Mesenchymal stem cell (in vitro differentiated cells and primary cell): ENCODE measurements at regions not wholly inside any gene's neighbourhood (a gene's known extent, or its start where the extent isn't known, plus 50 kb on each side); places are given as distances from the start of the nearest gene placed in this dataset.
A peak's percentile ranks its signal among the peaks of the same experiment; 100 is the strongest.

ENCODE experiments used
- DNase-seq: peaks from one replicate; pipeline ENCODE4 v3.0.0-alpha.2; 2013
- H2AFZ ChIP-seq: one replicate; pipeline ENCODE4 v1.6.1; 2013; ENCODE audit warnings: low read depth, mild to moderate bottlenecking, control low read depth, inconsistent platforms, low read length, moderate library complexity
- H2AK5ac ChIP-seq: 2 replicates; pipeline ENCODE4 v1.6.1; 2013; ENCODE audit warnings: low read length, moderate library complexity, mild to moderate bottlenecking, inconsistent platforms; ENCODE audit not compliant: severe bottlenecking
- H2BK120ac ChIP-seq: one replicate; pipeline ENCODE4 v1.6.1; 2013; ENCODE audit warnings: low read depth, mild to moderate bottlenecking, inconsistent platforms, low read length, moderate library complexity
- H2BK12ac ChIP-seq, 2 experiments: one replicate each; pipeline ENCODE4 v1.6.1; 2013; ENCODE audit warnings: inconsistent platforms in 2 of 2, low read length in 2 of 2, mild to moderate bottlenecking in 2 of 2, moderate library complexity in 2 of 2, control low read depth in 1 of 2
- H2BK15ac ChIP-seq: one replicate; pipeline ENCODE4 v1.6.1; 2013; ENCODE audit warnings: mild to moderate bottlenecking, low read depth, inconsistent platforms; ENCODE audit not compliant: poor library complexity, severe bottlenecking
- H2BK5ac ChIP-seq: 2 replicates; pipeline ENCODE4 v1.6.1; 2013; ENCODE audit warnings: low read depth, mild to moderate bottlenecking, low read length, control low read depth, inconsistent platforms; ENCODE audit not compliant: poor library complexity, severe bottlenecking
- H3K14ac ChIP-seq, 2 experiments: one replicate each; pipeline ENCODE4 v1.6.1; 2013; ENCODE audit warnings: inconsistent platforms in 2 of 2, low read length in 2 of 2, control low read depth in 1 of 2, mild to moderate bottlenecking in 1 of 2, moderate library complexity in 1 of 2
- H3K18ac ChIP-seq, 2 experiments: one replicate each; pipeline ENCODE4 v1.6.1; 2013; ENCODE audit warnings: inconsistent platforms in 2 of 2, low read length in 2 of 2, control low read depth in 1 of 2, low read depth in 1 of 2, mild to moderate bottlenecking in 1 of 2
- H3K23ac ChIP-seq, 2 experiments: one replicate each; pipeline ENCODE4 v1.6.1; 2013; ENCODE audit warnings: inconsistent platforms in 2 of 2, low read length in 2 of 2, mild to moderate bottlenecking in 2 of 2, moderate library complexity in 2 of 2, control low read depth in 1 of 2
- H3K27ac ChIP-seq: 2 replicates; pipeline ENCODE4 v1.5.1; 2013; ENCODE audit warnings: mild to moderate bottlenecking, moderate library complexity, low read length, control low read depth, inconsistent platforms; ENCODE audit not compliant: poor library complexity, severe bottlenecking
- H3K27me3 ChIP-seq, 2 experiments: 2 replicates each; pipeline versions ENCODE4 v1.6.1 to v1.7.0; 2013; ENCODE audit warnings: low read length in 2 of 2, mild to moderate bottlenecking in 2 of 2, moderate library complexity in 2 of 2, control low read depth in 1 of 2, inconsistent platforms in 1 of 2; ENCODE audit not compliant: control insufficient read depth in 1 of 2, insufficient read depth in 1 of 2
- H3K36me3 ChIP-seq, 2 experiments: 2 replicates each; pipeline versions ENCODE4 v1.6.1 to v1.7.0; 2013; ENCODE audit warnings: low read length in 2 of 2, control low read depth in 1 of 2, inconsistent platforms in 1 of 2, low read depth in 1 of 2, mild to moderate bottlenecking in 1 of 2; ENCODE audit not compliant: insufficient read depth in 2 of 2, control insufficient read depth in 1 of 2
- H3K4ac ChIP-seq, 2 experiments: one replicate each; pipeline ENCODE4 v1.6.1; 2013; ENCODE audit warnings: inconsistent platforms in 2 of 2, low read length in 2 of 2, mild to moderate bottlenecking in 2 of 2, moderate library complexity in 2 of 2, control low read depth in 1 of 2, low read depth in 1 of 2
- H3K4me1 ChIP-seq: 2 replicates; pipeline ENCODE4 v1.6.1; 2013; ENCODE audit warnings: low read depth, low read length, control low read depth; ENCODE audit not compliant: control insufficient read depth, insufficient read depth
- H3K4me2 ChIP-seq: 2 replicates; pipeline ENCODE4 v1.6.1; 2013; ENCODE audit warnings: low read length, mild to moderate bottlenecking, inconsistent platforms; ENCODE audit not compliant: poor library complexity, severe bottlenecking
- H3K4me3 ChIP-seq, 2 experiments: 2 replicates each; pipeline versions ENCODE4 v1.5.1 to v1.7.0; 2013; ENCODE audit warnings: low read length in 2 of 2, mild to moderate bottlenecking in 2 of 2, control low read depth in 1 of 2, low read depth in 1 of 2; ENCODE audit not compliant: insufficient read depth in 1 of 2
- H3K79me1 ChIP-seq: replicated peaks from 2 replicates; pipeline ENCODE4 v1.6.1; 2013; ENCODE audit warnings: mild to moderate bottlenecking, control low read depth, low read length, inconsistent platforms; ENCODE audit not compliant: poor library complexity, severe bottlenecking
- H3K9ac ChIP-seq: 2 replicates; pipeline ENCODE4 v1.7.0; 2013; ENCODE audit warnings: mild to moderate bottlenecking, low read length, moderate library complexity
- H3K9me3 ChIP-seq: 2 replicates; pipeline ENCODE4 v1.7.0; 2013; ENCODE audit warnings: mild to moderate bottlenecking, low read length; ENCODE audit not compliant: control insufficient read depth
- H4K8ac ChIP-seq: one replicate; pipeline ENCODE4 v1.6.1; 2013; ENCODE audit warnings: inconsistent platforms, mild to moderate bottlenecking, low read length, moderate library complexity
- H4K91ac ChIP-seq: one replicate; pipeline ENCODE4 v1.6.1; 2013; ENCODE audit warnings: mild to moderate bottlenecking, low read length, inconsistent platforms
- WGBS: methylation state at CpG from one replicate; pipeline ENCODE4 v1.1.7; 2013; ENCODE audit warnings: mixed read lengths; 5-methylcytosine and 5-hydroxymethylcytosine counted together

DNA sequence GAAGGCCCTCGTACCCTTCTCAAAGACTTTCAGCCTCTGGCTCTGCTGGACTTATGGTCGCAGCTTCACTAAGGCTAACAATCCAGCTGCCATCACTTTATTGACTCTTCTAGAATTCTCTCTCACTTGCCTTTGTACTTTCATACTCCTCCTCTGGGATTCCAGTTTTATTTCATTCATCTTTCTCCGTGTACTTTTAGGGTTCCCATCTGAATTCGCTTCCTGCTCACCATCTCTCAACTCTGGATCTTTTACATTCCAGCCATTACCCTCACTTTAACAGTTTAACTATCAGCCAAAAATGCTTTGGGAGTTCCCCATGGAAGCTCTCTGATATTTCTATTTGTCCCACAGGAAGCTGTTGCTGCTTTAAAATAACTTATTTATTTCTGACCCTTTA lies 149.3 kb upstream of the KL start:
- Histone ChIP-seq H2AFZ (no peak overlapping the region), H4K8ac (no peak overlapping the region), H3K4ac (no peak overlapping the region), H3K9ac (no peak overlapping the region), H2BK5ac (no peak overlapping the region), H4K91ac (no peak overlapping the region), H3K36me3 (no peaks in the 10 kb centered on the region), H2AK5ac (no peak overlapping the region), H3K4me1 (no peaks in the 10 kb centered on the region), H3K23ac (no peak overlapping the region), H2BK120ac (no peak overlapping the region), H2BK12ac (no peak overlapping the region), H3K14ac (no peak overlapping the region), H3K27me3 (no peaks in the 10 kb centered on the region), H3K4me3 (no peak overlapping the region), H3K79me1 (no peaks in the 10 kb centered on the region), H2BK15ac (no peak overlapping the region), H3K4me2 (no peak overlapping the region), H3K18ac (no peak overlapping the region), H3K27ac (no peak overlapping the region), H3K9me3 (peaks cover 13% of the 10 kb centered on the region)
- 96% methylated on average over 4 of the region's 4 CpGs for WGBS
- no peak for DNase-seq

DNA sequence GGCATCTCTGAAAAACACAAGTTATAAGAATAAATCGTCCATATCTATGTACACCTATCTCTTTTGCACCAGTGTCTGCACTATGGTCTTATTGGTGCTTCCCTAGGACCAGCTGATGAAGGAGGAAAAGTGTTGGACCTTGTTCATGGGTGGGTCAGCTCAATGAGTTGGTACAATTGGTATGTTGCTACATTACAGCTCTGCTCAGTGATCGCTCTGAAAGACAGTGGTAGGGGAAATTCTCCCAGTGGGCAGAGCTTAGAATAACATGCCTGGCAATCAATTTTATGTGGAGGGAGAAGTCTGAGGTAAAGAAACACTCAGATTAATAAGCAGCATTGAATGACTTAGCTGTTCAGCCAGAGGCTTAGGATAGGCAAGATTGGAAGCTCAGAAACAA lies 138.7 kb upstream of the KL start:
- H2BK5ac ChIP-seq, result no peak overlapping the region
- H2BK120ac ChIP-seq, result no peak overlapping the region
- no peaks in the 10 kb centered on the region for H3K36me3 ChIP-seq
- no peak overlapping the region for H3K14ac ChIP-seq
- H3K18ac ChIP-seq, result no peak overlapping the region
- H3K9ac ChIP-seq, result no peak overlapping the region
- no peak for DNase-seq
- H4K91ac ChIP-seq, result no peak overlapping the region
- H2BK12ac ChIP-seq, result no peak overlapping the region
- no peak overlapping the region for H3K4me2 ChIP-seq
- no peak overlapping the region for H3K4me3 ChIP-seq
- H2AFZ ChIP-seq, result no peak overlapping the region
- no peak overlapping the region for H3K27ac ChIP-seq
- no peaks in the 10 kb centered on the region for H3K79me1 ChIP-seq
- no peak overlapping the region for H3K4ac ChIP-seq
- 98% methylated on average over 1 of the region's 2 CpGs for WGBS
- H2AK5ac ChIP-seq, result no peak overlapping the region
- H3K27me3 ChIP-seq, result no peaks in the 10 kb centered on the region
- H3K4me1 ChIP-seq, result no peaks in the 10 kb centered on the region
- no peak overlapping the region for H4K8ac ChIP-seq
- H2BK15ac ChIP-seq, result no peak overlapping the region
- H3K9me3 ChIP-seq, result no peaks in the 10 kb centered on the region
- no peak overlapping the region for H3K23ac ChIP-seq

- H3K14ac ChIP-seq, result no peak overlapping the region
- no peak overlapping the region for H3K23ac ChIP-seq
- H2BK120ac ChIP-seq, result no peak overlapping the region
- no peak overlapping the region for H4K91ac ChIP-seq
- H2AFZ ChIP-seq, result no peak overlapping the region
- no peaks in the 10 kb centered on the region for H3K27me3 ChIP-seq
- H2BK12ac ChIP-seq, result no peak overlapping the region
- peak; percentile 33 for DNase-seq
- H3K18ac ChIP-seq, result no peak overlapping the region
- no peak overlapping the region for H3K9ac ChIP-seq
- no peaks in the 10 kb centered on the region for H3K9me3 ChIP-seq
- H2BK15ac ChIP-seq, result no peak overlapping the region
- H3K4me2 ChIP-seq, result no peak overlapping the region
- no peak overlapping the region for H3K27ac ChIP-seq
- no peaks in the 10 kb centered on the region for H3K4me1 ChIP-seq
- H3K79me1 ChIP-seq, result no peaks in the 10 kb centered on the region
- H2AK5ac ChIP-seq, result no peak overlapping the region
- no peak overlapping the region for H3K4me3 ChIP-seq
- 93% methylated on average over 3 of the region's 4 CpGs for WGBS
- no peak overlapping the region for H3K4ac ChIP-seq
- no peak overlapping the region for H4K8ac ChIP-seq
- H2BK5ac ChIP-seq, result no peak overlapping the region
- H3K36me3 ChIP-seq, result no peaks in the 10 kb centered on the region
Measured at GRCh38 chr13:32878163-32878562, 138.1 kb upstream of the KL start.

- H3K4ac ChIP-seq, result peak overlapping the region in 1 of 2 experiments; percentile 5
- no peak overlapping the region for H3K4me2 ChIP-seq
- H2BK15ac ChIP-seq, result no peak overlapping the region
- peak overlapping the region in 1 of 2 experiments; percentile 38 for H3K4me3 ChIP-seq
- peak overlapping the region; percentile 53 to 61 for H3K18ac ChIP-seq
- no peak overlapping the region for H3K27ac ChIP-seq
- H4K91ac ChIP-seq, result no peak overlapping the region
- H3K79me1 ChIP-seq, result no peaks in the 10 kb centered on the region
- no peak overlapping the region for H2BK5ac ChIP-seq
- H2BK120ac ChIP-seq, result no peak overlapping the region
- H2AK5ac ChIP-seq, result no peak overlapping the region
- no peak overlapping the region for H2AFZ ChIP-seq
- peak overlapping the region; percentile 2 for H3K9ac ChIP-seq
- no peak overlapping the region for H3K14ac ChIP-seq
- H4K8ac ChIP-seq, result no peak overlapping the region
- no peaks in the 10 kb centered on the region for H3K9me3 ChIP-seq
- DNase-seq, result no peak
- no peak overlapping the region for H3K23ac ChIP-seq
- no peaks in the 10 kb centered on the region for H3K27me3 ChIP-seq
- H3K36me3 ChIP-seq, result no peaks in the 10 kb centered on the region
- H3K4me1 ChIP-seq, result no peaks in the 10 kb centered on the region
- WGBS, result 97% methylated on average over 3 of the region's 3 CpGs
- H2BK12ac ChIP-seq, result no peak overlapping the region
Measured at GRCh38 chr13:32880636-32881035, 135.6 kb upstream of the KL start.
